Endodermal cell (in vitro differentiated cells): ENCODE measurements at regions not wholly inside any gene's neighbourhood (a gene's known extent, or its start where the extent isn't known, plus 50 kb on each side); places are given as distances from the start of the nearest gene placed in this dataset.

Experiments
- DNase-seq: peaks from one replicate; pipeline ENCODE4 v3.0.0-alpha.2; 2017
- H3K27ac ChIP-seq: 2 replicates; pipeline ENCODE4 v1.5.1; 2013; ENCODE audit warnings: mild to moderate bottlenecking, low read depth, low read length, moderate library complexity
- H3K27me3 ChIP-seq: 2 replicates; pipeline ENCODE4 v1.6.1; 2013; ENCODE audit warnings: mild to moderate bottlenecking, low read length, moderate library complexity; ENCODE audit not compliant: insufficient read depth, control insufficient read depth, poor library complexity, severe bottlenecking
- H3K36me3 ChIP-seq: 2 replicates; pipeline ENCODE4 v1.7.0; 2013; ENCODE audit warnings: mild to moderate bottlenecking, low read length, moderate library complexity; ENCODE audit not compliant: control insufficient read depth, insufficient read depth
- H3K4me1 ChIP-seq: one replicate; pipeline ENCODE4 v1.7.0; 2013; ENCODE audit warnings: low read length; ENCODE audit not compliant: control insufficient read depth, insufficient read depth
- H3K4me3 ChIP-seq: 2 replicates; pipeline ENCODE4 v1.5.1; 2013; ENCODE audit warnings: mild to moderate bottlenecking, low read length, moderate library complexity
- H3K9ac ChIP-seq: 2 replicates; pipeline ENCODE4 v1.6.1; 2013; ENCODE audit warnings: mild to moderate bottlenecking, low read length, moderate library complexity; ENCODE audit not compliant: poor library complexity, severe bottlenecking; ENCODE audit errors: extremely low read depth
- H3K9me3 ChIP-seq: 2 replicates; pipeline ENCODE4 v1.6.1; 2013; ENCODE audit warnings: mild to moderate bottlenecking, low read length, moderate library complexity; ENCODE audit not compliant: control insufficient read depth
- H3K27ac Mint-ChIP-seq: 2 replicates; pipeline ENCODE4 v1.8.0; 2020; ENCODE audit warnings: mixed read lengths
- H3K27me3 Mint-ChIP-seq: 2 replicates; pipeline ENCODE4 v1.8.0; 2021; ENCODE audit warnings: mild to moderate bottlenecking, mixed read lengths; ENCODE audit not compliant: insufficient read depth
- H3K36me3 Mint-ChIP-seq: 2 replicates; pipeline ENCODE4 v1.8.0; 2020; ENCODE audit warnings: low read depth, mixed read lengths
- H3K4me1 Mint-ChIP-seq: 2 replicates; pipeline ENCODE4 v1.8.0; 2020; ENCODE audit warnings: mixed read lengths
- H3K4me3 Mint-ChIP-seq: 2 replicates; pipeline ENCODE4 v1.8.0; 2020; ENCODE audit warnings: mild to moderate bottlenecking, moderate library complexity, mixed read lengths
- H3K9me3 Mint-ChIP-seq: 2 replicates; pipeline ENCODE4 v1.8.0; 2020; ENCODE audit warnings: mild to moderate bottlenecking, mixed read lengths
- CTCF ChIP-seq: fragments of 200-600 bp; sonication (generic); conservative IDR thresholded peaks from 2 replicates; pipeline ENCODE4 v1.5.0; 2021; ENCODE audit warnings: antibody characterized with exemption, mild to moderate bottlenecking
- WGBS, 2 experiments: methylation state at CpG; one replicate each; pipeline versions ENCODE4 v1.1.5 to v1.1.7; 2013; ENCODE audit warnings: missing lambda C conversion rate in 2 of 2, mixed read lengths in 1 of 2; ENCODE audit not compliant: insufficient coverage in 1 of 2, insufficient read length in 1 of 2; 5-methylcytosine and 5-hydroxymethylcytosine counted together

GRCh38 chr10:61148451-61148850, 204.5 kb upstream of the RHOBTB1 start:
- H3K9me3 Mint-ChIP-seq: no peaks in the 10 kb centered on the region
- no peak for TF ChIP-seq CTCF
- Histone ChIP-seq H3K27ac (no peak overlapping the region), H3K27me3 (no peaks in the 10 kb centered on the region), H3K4me1 (no peaks in the 10 kb centered on the region), H3K4me3 (no peak overlapping the region), H3K9me3 (peaks cover under 1% of the 10 kb centered on the region), H3K36me3 (no peaks in the 10 kb centered on the region), H3K9ac (no peak overlapping the region)
- no peaks in the 10 kb centered on the region for H3K27me3 Mint-ChIP-seq
- no peak for DNase-seq
- H3K27ac Mint-ChIP-seq: no peak overlapping the region
- no peaks in the 10 kb centered on the region for H3K4me1 Mint-ChIP-seq
- no peak overlapping the region for H3K4me3 Mint-ChIP-seq
- no peaks in the 10 kb centered on the region for H3K36me3 Mint-ChIP-seq

GRCh38 chr10:61142987-61143386, 199.0 kb upstream of the RHOBTB1 start:
- Mint-ChIP-seq H3K27me3 (no peaks in the 10 kb centered on the region), H3K9me3 (peaks cover 10% of the 10 kb centered on the region), H3K36me3 (no peaks in the 10 kb centered on the region), H3K27ac (no peak overlapping the region), H3K4me1 (peaks cover 8% of the 10 kb centered on the region), H3K4me3 (no peak overlapping the region)
- Histone ChIP-seq H3K27me3 (no peaks in the 10 kb centered on the region), H3K27ac (no peak overlapping the region), H3K9ac (no peak overlapping the region), H3K36me3 (no peaks in the 10 kb centered on the region), H3K4me1 (no peaks in the 10 kb centered on the region), H3K9me3 (peaks cover 10% of the 10 kb centered on the region), H3K4me3 (no peak overlapping the region)
- DNase-seq: no peak
- 94% methylated on average over 1 of the region's 1 CpG; no CpG with 5 or more reads in 1 of the 2 experiments for WGBS, 2 experiments
- peak; percentile 24 for TF ChIP-seq CTCF

- Histone ChIP-seq H3K9me3 (peaks cover 10% of the 10 kb centered on the region), H3K9ac (no peak overlapping the region), H3K4me3 (no peak overlapping the region), H3K27ac (no peak overlapping the region), H3K36me3 (no peaks in the 10 kb centered on the region), H3K27me3 (no peaks in the 10 kb centered on the region), H3K4me1 (peaks cover 1% of the 10 kb centered on the region)
- H3K4me1 Mint-ChIP-seq: peaks cover 27% of the 10 kb centered on the region
- no peaks in the 10 kb centered on the region for H3K36me3 Mint-ChIP-seq
- H3K4me3 Mint-ChIP-seq: no peak overlapping the region
- DNase-seq: no peak
- 83 to 91% methylated on average over 5 to 7 of the region's 7 CpGs for WGBS, 2 experiments
- no peak overlapping the region for H3K27ac Mint-ChIP-seq
- H3K27me3 Mint-ChIP-seq: no peaks in the 10 kb centered on the region
- peaks cover 10% of the 10 kb centered on the region for H3K9me3 Mint-ChIP-seq
- TF ChIP-seq CTCF: peak; percentile 77
Measured at GRCh38 chr10:61140765-61141392, 196.9 kb upstream of the RHOBTB1 start.
